ENCODE measurements at regions not wholly inside any gene's neighbourhood (a gene's known extent, or its start where the extent isn't known, plus 50 kb on each side); places are given as distances from the start of the nearest gene placed in this dataset.

DNA sequence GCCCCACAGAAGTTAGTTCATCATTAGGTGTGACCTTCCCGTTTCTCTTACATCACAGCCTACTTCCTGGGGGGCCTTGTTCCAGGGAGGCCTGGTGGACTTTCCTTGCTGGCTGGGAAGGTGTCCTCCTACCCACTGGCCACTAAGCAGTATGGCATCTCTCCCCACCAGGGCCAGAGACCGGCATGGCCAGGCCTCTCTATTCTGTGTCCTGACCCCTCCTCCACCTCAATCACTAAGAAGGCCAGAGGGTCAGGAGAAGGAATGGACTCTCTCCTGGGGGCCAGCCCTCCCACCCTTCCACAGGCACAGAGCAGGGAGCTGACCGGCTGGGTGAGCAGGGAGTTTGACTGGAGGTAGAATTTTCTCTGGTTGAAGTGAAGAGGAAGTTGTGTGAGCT is 81.9 kb downstream of the PJA1 start:
- no peak for DNase-seq

GRCh38 chrX:69082753-69083150 is 82.5 kb downstream of the PJA1 start:
- no peak for DNase-seq

DNA sequence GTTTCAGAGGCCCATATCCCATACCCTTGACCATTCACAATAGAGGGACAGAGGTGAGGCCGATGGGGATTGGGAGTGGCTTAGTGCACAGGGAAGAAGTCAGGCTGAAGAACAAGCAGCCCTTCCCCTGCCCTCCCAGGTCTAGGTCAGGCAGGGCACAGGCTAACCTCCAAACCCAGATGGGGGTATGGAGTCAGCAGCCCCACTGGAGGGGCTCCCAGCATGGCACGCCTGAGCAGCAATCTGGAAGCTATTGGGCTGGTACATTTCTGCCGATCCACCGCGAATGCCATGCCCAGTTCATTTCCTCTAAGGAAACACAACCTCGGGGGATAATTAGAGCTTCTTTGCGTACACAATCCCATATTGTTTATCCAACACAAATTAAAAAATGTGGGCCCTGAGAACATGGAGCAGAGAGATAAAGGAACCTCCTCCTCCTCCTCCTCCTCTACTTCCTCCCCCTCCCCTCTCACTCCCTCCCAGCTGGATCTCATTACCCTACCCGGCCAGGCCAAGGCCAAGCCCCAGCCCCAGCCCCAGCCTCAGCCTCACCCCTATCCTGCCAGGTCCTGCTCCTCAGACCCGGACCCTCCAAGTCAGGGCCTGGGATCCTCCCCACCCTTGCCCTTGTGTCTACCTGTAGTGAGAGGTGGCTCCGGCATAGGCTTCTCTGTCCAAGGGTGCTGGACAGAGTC is 83.0 kb downstream of the PJA1 start:
- DNase-seq = no peak

- peak; percentile 14 for DNase-seq
Observed at GRCh38 chrX:69080855-69081465, 84.3 kb downstream of the PJA1 start.

GRCh38 chrX:69079268-69079667 is 86.0 kb downstream of the PJA1 start:
- DNase-seq = no peak

GRCh38 chrX:69077895-69078455 is 87.3 kb downstream of the PJA1 start:
- DNase-seq = peak; percentile 37

- DNase-seq = no peak
Observed at GRCh38 chrX:69076088-69076487, 89.2 kb downstream of the PJA1 start.

DNA sequence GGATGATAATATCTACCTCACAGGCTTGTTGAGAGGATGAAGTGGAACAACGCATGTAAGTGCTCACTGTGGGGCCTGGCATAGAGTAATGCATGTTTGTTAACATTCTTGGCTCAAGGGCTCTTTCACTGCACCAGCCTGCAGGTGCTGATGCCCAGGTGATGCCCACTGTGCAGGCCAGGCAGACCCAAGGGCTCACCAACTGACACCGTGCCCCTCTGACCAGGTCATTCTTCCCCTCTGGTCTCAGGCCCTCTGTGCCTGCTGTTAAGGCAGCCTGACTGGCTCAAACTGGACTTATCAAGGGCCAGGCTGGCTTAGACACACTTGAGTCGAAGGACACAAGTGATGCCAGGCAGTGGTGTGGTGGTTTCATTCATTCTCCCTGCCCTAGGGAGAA is 90.5 kb downstream of the PJA1 start:
- no peak for DNase-seq

- DNase-seq = no peak
Observed at GRCh38 chrX:69073721-69074120, 91.5 kb downstream of the PJA1 start.

DNA sequence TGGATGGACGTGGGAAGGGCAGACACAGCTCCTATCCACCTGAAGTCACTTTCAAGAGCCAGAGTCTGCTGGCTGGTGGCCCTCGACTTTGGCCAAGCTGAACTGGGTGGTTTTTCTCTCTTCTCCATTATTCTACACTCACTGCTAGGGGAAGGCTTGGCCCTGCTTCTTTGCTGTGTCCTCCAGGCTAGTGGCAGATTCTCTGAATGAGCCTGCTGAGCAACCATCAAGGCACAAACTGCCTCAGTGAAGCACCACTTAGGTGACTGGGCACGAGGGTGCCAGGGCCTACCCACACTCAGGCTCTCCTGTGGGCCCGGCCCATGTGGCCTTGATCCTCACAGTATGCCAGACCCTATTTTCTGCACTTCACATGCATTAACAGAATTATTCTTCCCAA is 92.0 kb downstream of the PJA1 start:
- DNase-seq = no peak

GRCh38 chrX:69072486-69073006 is 92.7 kb downstream of the PJA1 start:
- DNase-seq = no peak

DNA sequence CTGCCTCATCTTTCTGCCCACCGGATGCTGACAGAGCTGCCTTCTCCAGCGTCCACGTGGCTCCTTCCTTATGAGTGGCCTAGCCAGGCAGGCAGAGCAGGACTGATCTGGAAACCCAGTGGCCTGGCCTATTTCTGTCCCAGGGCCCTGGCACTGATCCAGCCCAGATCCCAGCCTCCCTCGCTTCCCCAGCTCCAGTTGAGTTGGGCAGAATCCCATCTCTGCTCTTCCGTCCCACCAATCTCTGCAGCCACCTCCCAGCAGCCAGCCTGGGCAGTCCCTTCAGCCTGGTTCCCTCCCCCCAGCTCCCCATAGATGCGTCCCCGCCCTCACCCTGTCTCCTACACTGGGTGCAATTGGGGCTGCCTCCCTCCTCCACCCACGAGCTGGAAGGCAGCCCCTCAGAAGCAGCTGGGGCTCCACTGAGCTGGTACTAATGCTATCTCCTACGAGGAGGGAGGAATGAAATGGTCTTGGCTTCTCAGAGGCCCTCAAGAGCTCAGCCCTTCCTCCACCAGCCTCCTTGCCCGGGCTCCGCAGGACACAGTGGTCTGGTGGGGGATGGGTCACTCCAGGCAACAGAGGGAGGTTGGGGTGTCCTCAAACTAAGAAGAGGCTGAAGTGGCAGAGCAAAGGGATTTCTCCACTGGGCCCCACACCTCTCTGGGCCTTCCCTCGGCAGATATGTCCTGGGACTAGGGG is 94.2 kb downstream of the PJA1 start:
- DNase-seq = no peak

DNA sequence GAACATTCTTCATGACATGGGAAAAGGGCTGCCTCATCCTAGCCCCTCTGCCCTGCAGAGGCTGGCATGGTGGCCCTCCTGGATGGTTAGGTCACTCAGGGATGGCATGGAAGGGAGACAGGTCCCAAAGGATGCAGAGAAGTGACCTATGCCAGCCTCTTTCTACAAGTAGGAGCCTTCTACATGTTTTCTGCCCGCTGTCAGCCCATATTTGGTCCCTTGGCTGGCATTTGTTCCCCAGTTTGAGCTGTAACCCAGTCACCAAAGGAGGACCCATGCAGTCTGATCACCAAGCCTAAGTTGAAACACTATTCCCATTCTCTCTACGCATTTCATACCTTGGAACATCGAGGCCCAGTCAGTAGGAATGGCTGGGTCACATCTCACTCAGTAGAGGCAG is 95.4 kb downstream of the PJA1 start:
- DNase-seq = no peak

GRCh38 chrX:69069086-69069445 is 96.2 kb downstream of the PJA1 start:
- DNase-seq = no peak

GRCh38 chrX:69068301-69069085 is 96.8 kb downstream of the PJA1 start:
- no peak for DNase-seq

- DNase-seq = no peak
Observed at GRCh38 chrX:69067841-69068240, 97.4 kb downstream of the PJA1 start.

- no peak for DNase-seq
Observed at GRCh38 chrX:69066966-69067525, 98.2 kb downstream of the PJA1 start.

GRCh38 chrX:69066021-69066757 is 99.1 kb downstream of the PJA1 start:
- DNase-seq = no peak

DNA sequence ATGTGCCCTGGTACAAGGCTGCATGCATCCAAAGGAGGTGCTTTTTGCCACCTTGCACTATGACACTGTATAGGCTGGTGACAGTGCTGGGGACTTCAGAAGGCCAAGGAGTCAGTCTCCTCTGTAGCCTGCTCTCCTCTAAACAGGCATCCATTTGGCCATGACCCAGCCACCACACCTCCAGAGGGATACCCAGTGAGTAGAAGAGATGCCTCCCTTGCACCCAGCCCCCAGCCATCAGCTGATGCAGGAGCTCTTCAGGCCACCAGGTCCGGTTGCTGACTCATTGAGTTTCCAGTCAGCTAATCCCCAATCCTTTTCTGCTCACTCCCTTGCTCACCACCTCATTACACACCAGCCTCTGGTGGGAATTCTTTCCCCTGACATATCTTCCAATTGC is 99.8 kb downstream of the PJA1 start:
- peak; percentile 4 for DNase-seq

DNA sequence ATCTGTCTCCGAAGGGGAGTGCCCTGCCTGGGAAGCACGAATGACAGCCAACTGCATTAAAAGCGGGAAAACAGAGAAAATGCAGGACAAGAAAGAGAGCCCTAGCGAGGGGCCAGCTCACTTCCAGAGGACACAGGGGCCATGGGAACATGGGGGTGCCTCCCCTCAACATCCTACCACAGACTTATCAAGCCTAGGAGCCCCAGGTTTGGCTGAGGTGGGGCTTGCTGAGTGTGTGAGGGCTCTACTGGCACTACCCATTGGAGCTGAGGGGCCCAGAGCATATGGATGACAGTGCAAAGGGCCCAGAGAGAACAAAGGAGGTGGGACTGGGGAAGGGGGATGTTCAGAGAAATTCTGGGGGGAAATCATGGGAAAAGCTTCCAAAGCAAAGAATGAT is 101.8 kb downstream of the PJA1 start:
- DNase-seq = no peak

GRCh38 chrX:69062493-69062892 is 102.8 kb downstream of the PJA1 start:
- DNase-seq = no peak

Data from NCI-H82 (cell line).